Brain microvascular endothelial cell (primary cell): ENCODE measurements at regions not wholly inside any gene's neighbourhood (a gene's known extent, or its start where the extent isn't known, plus 50 kb on each side); places are given as distances from the start of the nearest gene placed in this dataset.

Experiments used
- DNase-seq: peaks from one replicate; pipeline ENCODE4 v3.0.0-alpha.2; 2020
- H3K27ac ChIP-seq: fragments of 250-450 bp; sonication (Bioruptor Pico); 2 replicates; pipeline ENCODE4 v1.5.1; 2020; ENCODE audit warnings: mild to moderate bottlenecking, moderate library complexity
- H3K27me3 ChIP-seq: fragments of 250-450 bp; sonication (Bioruptor Pico); replicated peaks from 2 replicates; pipeline ENCODE4 v1.5.1; 2020; ENCODE audit warnings: mild to moderate bottlenecking
- H3K36me3 ChIP-seq: fragments of 250-450 bp; sonication (Bioruptor Pico); replicated peaks from 2 replicates; pipeline ENCODE4 v1.5.1; 2020; ENCODE audit warnings: mild to moderate bottlenecking
- H3K4me3 ChIP-seq: 2 replicates; pipeline ENCODE4 v1.5.1; 2011; ENCODE audit warnings: low read depth, mild to moderate bottlenecking, control low read depth, low read length, moderate library complexity
- in situ Hi-C: cut with HindIII; loops from 2 replicates; pipeline ENCODE4 v1.10.0; 2017; ENCODE audit warnings: low sequenced_read_pairs, low pct_ligation_motif_present
- TF ChIP-seq, protein P1 (sequence below): IDR thresholded peaks from 2 replicates; pipeline ENCODE4 v1.5.1; 2011; ENCODE audit warnings: low read depth, mild to moderate bottlenecking, moderate library complexity, low read length, control low read depth, inconsistent platforms; ENCODE audit errors: missing control alignments

GRCh38 chr2:123916531-123916930, 108.6 kb upstream of the CNTNAP5 start:
- Histone ChIP-seq H3K36me3 (no peaks in the 10 kb centered on the region), H3K27me3 (no peaks in the 10 kb centered on the region), H3K27ac (no peak overlapping the region), H3K4me3 (no peak overlapping the region)
- no peak for DNase-seq
- in situ Hi-C loops: no loop called here
- TF ChIP-seq, protein P1, sequence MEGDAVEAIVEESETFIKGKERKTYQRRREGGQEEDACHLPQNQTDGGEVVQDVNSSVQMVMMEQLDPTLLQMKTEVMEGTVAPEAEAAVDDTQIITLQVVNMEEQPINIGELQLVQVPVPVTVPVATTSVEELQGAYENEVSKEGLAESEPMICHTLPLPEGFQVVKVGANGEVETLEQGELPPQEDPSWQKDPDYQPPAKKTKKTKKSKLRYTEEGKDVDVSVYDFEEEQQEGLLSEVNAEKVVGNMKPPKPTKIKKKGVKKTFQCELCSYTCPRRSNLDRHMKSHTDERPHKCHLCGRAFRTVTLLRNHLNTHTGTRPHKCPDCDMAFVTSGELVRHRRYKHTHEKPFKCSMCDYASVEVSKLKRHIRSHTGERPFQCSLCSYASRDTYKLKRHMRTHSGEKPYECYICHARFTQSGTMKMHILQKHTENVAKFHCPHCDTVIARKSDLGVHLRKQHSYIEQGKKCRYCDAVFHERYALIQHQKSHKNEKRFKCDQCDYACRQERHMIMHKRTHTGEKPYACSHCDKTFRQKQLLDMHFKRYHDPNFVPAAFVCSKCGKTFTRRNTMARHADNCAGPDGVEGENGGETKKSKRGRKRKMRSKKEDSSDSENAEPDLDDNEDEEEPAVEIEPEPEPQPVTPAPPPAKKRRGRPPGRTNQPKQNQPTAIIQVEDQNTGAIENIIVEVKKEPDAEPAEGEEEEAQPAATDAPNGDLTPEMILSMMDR: no peak

DNA sequence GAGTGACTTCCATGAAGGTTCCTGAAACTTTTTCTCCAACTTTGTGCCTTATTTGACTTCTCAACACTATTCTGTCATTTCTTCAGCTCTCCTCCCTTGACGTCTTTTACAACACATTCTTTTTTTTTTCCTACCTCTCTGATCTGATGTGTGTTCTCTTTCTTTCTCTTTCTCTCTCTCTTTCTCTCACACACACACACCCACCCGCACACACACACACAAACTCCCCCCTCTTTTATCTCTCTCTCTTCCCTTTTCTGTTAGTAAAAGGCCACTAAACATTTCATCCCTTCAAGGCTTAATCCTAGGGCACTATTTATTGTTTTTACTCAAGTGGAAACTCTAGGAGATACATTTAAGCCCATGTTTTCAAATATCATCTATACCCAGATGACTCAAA, 107.8 kb upstream of the CNTNAP5 start:
- TF ChIP-seq, protein P1: no peak
- no peak overlapping the region for H3K4me3 ChIP-seq
- no peak for DNase-seq
- no peaks in the 10 kb centered on the region for H3K27me3 ChIP-seq
- in situ Hi-C loops: no loop called here
- H3K36me3 ChIP-seq: no peaks in the 10 kb centered on the region
- no peak overlapping the region for H3K27ac ChIP-seq

DNA sequence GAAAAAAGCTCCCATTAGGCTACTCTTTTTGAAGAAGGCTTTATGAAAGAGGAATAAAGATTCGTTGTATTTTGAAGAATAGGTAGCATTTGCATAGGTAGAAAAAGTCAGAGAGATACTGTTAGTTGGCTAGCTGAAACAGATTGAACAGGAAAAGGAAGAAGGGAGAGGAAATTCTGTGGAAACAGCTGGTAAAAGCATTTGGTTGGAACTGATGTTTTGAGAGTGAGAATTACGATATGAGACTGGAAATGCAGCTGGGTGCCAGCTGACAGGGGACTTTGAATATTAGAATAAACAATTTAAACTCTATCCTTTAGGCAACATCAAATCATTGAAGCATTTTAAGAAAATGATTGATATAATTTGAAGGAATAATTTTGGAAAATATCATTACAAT, 96.7 kb upstream of the CNTNAP5 start:
- H3K4me3 ChIP-seq: no peak overlapping the region
- no peak overlapping the region for H3K27ac ChIP-seq
- no peaks in the 10 kb centered on the region for H3K27me3 ChIP-seq
- TF ChIP-seq, protein P1: no peak
- H3K36me3 ChIP-seq: no peaks in the 10 kb centered on the region
- DNase-seq: no peak
- in situ Hi-C loops: no loop called here

- no peak overlapping the region for H3K4me3 ChIP-seq
- H3K36me3 ChIP-seq: no peaks in the 10 kb centered on the region
- in situ Hi-C loops: no loop called here
- no peaks in the 10 kb centered on the region for H3K27me3 ChIP-seq
- H3K27ac ChIP-seq: no peak overlapping the region
- TF ChIP-seq, protein P1: no peak
- no peak for DNase-seq
Observed at GRCh38 chr2:123935405-123935804, 89.7 kb upstream of the CNTNAP5 start.

GRCh38 chr2:123953846-123954245, 71.2 kb upstream of the CNTNAP5 start:
- Histone ChIP-seq H3K36me3 (no peaks in the 10 kb centered on the region), H3K27ac (no peak overlapping the region), H3K4me3 (no peak overlapping the region), H3K27me3 (no peaks in the 10 kb centered on the region)
- peak; percentile 52 for DNase-seq
- TF ChIP-seq, protein P1: no peak
- in situ Hi-C loops: no loop called here

DNA sequence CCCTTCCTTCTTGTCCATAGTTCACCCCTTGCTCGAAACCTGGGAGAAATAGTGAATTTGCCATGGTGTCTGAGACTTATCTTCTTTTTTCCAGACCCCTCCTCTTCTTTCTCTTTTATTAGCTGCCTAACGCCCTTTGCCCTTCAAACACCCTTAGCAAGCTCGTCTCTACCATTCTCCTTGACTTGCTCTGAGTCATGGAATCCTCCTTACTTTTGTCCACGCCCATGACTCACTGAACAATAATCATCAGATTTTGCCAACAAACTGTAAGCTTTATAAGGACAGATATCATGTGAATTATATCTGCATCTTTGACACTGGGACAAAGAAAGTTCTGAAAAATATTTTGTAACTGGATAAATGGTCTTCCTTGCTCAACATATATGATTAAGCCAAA, 67.1 kb upstream of the CNTNAP5 start:
- Histone ChIP-seq H3K27ac (no peak overlapping the region), H3K4me3 (no peak overlapping the region), H3K27me3 (no peaks in the 10 kb centered on the region), H3K36me3 (no peaks in the 10 kb centered on the region)
- in situ Hi-C loops: no loop called here
- no peak for DNase-seq
- TF ChIP-seq, protein P1: no peak
